GM18519 (cell line): ENCODE measurements at regions not wholly inside any gene's neighbourhood (a gene's known extent, or its start where the extent isn't known, plus 50 kb on each side); places are given as distances from the start of the nearest gene placed in this dataset.

Experiments
- ATAC-seq: cut with Tn5 transposase; IDR thresholded peaks from one replicate; pipeline ENCODE4 v1.9.1; 2021; ENCODE audit warnings: mild to moderate bottlenecking, moderate library complexity; ENCODE audit not compliant: unreplicated experiment, low FRiP score

- no peak for ATAC-seq
Measured at GRCh38 chr13:32956595-32956933, 59.7 kb upstream of the KL start.

- ATAC-seq = no peak
Measured at GRCh38 chr13:32960626-32961025, 55.6 kb upstream of the KL start.

GRCh38 chr13:32961724-32962123, 54.5 kb upstream of the KL start:
- no peak for ATAC-seq

GRCh38 chr13:32962342-32962741, 53.9 kb upstream of the KL start:
- no peak for ATAC-seq

GRCh38 chr13:32964987-32965386, 51.2 kb upstream of the KL start:
- ATAC-seq = no peak
